ENCODE measurements at regions not wholly inside any gene's neighbourhood (a gene's known extent, or its start where the extent isn't known, plus 50 kb on each side); places are given as distances from the start of the nearest gene placed in this dataset.
"Not testable (repeated sequence)": the region's sequence is repeated elsewhere in the genome, so short reads cannot be mapped to it uniquely, and the experiment has no call there.

- DNase-seq, result no peak
These were observed 60.7 kb upstream of the DHRSX start for GRCh38 chrX:2561456-2561855.

- DNase-seq, result no peak
These were observed 58.3 kb upstream of the DHRSX start for GRCh38 chrX:2559124-2559523.

- DNase-seq, result no peak
These were observed 54.1 kb upstream of the DHRSX start for GRCh38 chrX:2554891-2555290.

GRCh38 chrX:2554066-2554465 lies 53.3 kb upstream of the DHRSX start:
- not testable (repeated sequence) for DNase-seq

- no peak for DNase-seq
These were observed 51.9 kb upstream of the DHRSX start for GRCh38 chrX:2552621-2553201.

DNA sequence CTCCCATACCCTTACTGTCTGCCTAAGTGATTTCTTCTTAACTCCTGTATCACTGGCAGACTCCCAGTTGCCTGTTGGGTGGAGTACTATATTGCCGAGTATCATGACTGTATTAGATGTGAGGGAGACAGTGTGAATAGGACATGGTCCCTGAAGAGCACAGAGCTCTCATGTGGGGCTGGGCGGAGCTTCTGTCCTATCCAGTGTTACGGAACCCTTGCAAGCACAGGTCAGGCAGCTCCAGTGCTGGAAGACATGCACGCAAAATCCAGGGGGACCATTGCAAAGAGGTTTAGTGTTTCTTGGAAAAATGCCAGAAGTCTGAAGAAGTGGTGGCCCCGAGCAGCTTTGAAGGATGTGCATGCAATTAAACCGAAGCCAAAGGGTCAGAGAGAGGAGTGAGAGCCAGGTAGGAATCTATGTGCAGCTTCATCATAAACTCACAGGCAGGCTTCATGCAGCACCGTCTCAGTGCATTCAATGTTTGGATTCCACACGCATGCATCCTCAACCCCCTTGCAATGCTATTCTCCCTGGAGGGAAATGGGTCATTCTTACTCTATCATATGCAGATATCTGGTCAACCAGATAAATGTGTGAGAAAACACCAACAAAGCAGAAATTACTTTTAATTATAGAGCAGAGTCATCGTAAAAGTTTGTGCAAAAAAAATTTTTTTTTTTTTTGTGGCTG lies 49.7 kb upstream of the DHRSX start:
- no peak for DNase-seq
